ENCODE measurements at regions not wholly inside any gene's neighbourhood (a gene's known extent, or its start where the extent isn't known, plus 50 kb on each side); places are given as distances from the start of the nearest gene placed in this dataset.
"Not testable (repeated sequence)": the region's sequence is repeated elsewhere in the genome, so short reads cannot be mapped to it uniquely, and the experiment has no call there.

- Histone ChIP-seq H4K20me1 (ENCODE audit: control insufficient read depth, extremely low read depth, insufficient read depth, low read length) (no peaks in the 10 kb centered on the region), H3K36me3 (ENCODE audit: control insufficient read depth in 2 of 2, extremely low read depth in 1 of 2, insufficient read depth in 2 of 2, low read length in 2 of 2) (no peaks in the 10 kb centered on the region), H3K9me3 (ENCODE audit: control insufficient read depth, low read depth, low read length) (no peaks in the 10 kb centered on the region), H3K4me1 (ENCODE audit: control insufficient read depth, extremely low read depth, insufficient read depth, low read length) (no peaks in the 10 kb centered on the region), H3K27me3 (ENCODE audit: control insufficient read depth, extremely low read depth, insufficient read depth, low read length) (no peaks in the 10 kb centered on the region), H3K4me2 (ENCODE audit: control insufficient read depth, extremely low read depth, insufficient read depth, low read depth, low read length) (no peak overlapping the region), H2AFZ (ENCODE audit: control insufficient read depth, low read length) (no peak overlapping the region), H3K79me2 (ENCODE audit: control insufficient read depth, insufficient read depth, low read length) (no peaks in the 10 kb centered on the region), H3K9me1 (ENCODE audit: control insufficient read depth, extremely low read depth, insufficient read depth, low read length) (no peaks in the 10 kb centered on the region), H3K27ac (ENCODE audit: control insufficient read depth, insufficient read depth, low read length) (no peak overlapping the region), H3K9ac (ENCODE audit: control insufficient read depth, extremely low read depth, insufficient read depth, low read length) (no peak overlapping the region), H3K4me3 (ENCODE audit: control insufficient read depth in 2 of 3, extremely low read depth in 1 of 3, insufficient read depth in 2 of 3, low read depth in 1 of 3, low read length in 3 of 3) (no peak overlapping the region)
- dilution Hi-C loops (cut with MboI; ENCODE audit: extremely low pct_ligation_motif_present, low sequenced_read_pairs) = no loop called here
- DNase-seq (ENCODE audit: low read depth, low spot score) (no peak), FAIRE-seq (no peak)
- TF ChIP-seq EZH2 (IDR thresholded peaks at IDR 0.05; ENCODE audit: low read length) (no peak), CTCF (optimal IDR thresholded peaks at IDR 0.05 in 1 of 3, IDR thresholded peaks at IDR 0.05 in 1 of 3, conservative IDR thresholded peaks at IDR 0.05 in 1 of 3; ENCODE audit: extremely low read depth in 1 of 3, insufficient read depth in 2 of 3, low read length in 3 of 3) (no peak)
Measured at GRCh38 chr1:118290046-118290445, 105.0 kb upstream of the SPAG17 start.

GRCh38 chr1:118280656-118281055 lies 95.6 kb upstream of the SPAG17 start:
- H3K4me1 ChIP-seq (ENCODE audit: control insufficient read depth, extremely low read depth, insufficient read depth, low read length); H3K9ac ChIP-seq (ENCODE audit: control insufficient read depth, extremely low read depth, insufficient read depth, low read length); H3K27me3 ChIP-seq (ENCODE audit: control insufficient read depth, extremely low read depth, insufficient read depth, low read length); H3K79me2 ChIP-seq (ENCODE audit: control insufficient read depth, insufficient read depth, low read length); H3K4me2 ChIP-seq (ENCODE audit: control insufficient read depth, extremely low read depth, insufficient read depth, low read depth, low read length); H2AFZ ChIP-seq (ENCODE audit: control insufficient read depth, low read length); H3K36me3 ChIP-seq (ENCODE audit: control insufficient read depth in 2 of 2, extremely low read depth in 1 of 2, insufficient read depth in 2 of 2, low read length in 2 of 2); H3K4me3 ChIP-seq (ENCODE audit: control insufficient read depth in 2 of 3, extremely low read depth in 1 of 3, insufficient read depth in 2 of 3, low read depth in 1 of 3, low read length in 3 of 3); H3K9me1 ChIP-seq (ENCODE audit: control insufficient read depth, extremely low read depth, insufficient read depth, low read length); dilution Hi-C loops (cut with MboI; ENCODE audit: extremely low pct_ligation_motif_present, low sequenced_read_pairs); H4K20me1 ChIP-seq (ENCODE audit: control insufficient read depth, extremely low read depth, insufficient read depth, low read length); H3K27ac ChIP-seq (ENCODE audit: control insufficient read depth, insufficient read depth, low read length); DNase-seq (ENCODE audit: low read depth, low spot score); FAIRE-seq; H3K9me3 ChIP-seq (ENCODE audit: control insufficient read depth, low read depth, low read length): not testable (repeated sequence)

- no peaks in the 10 kb centered on the region for H3K4me1 ChIP-seq (ENCODE audit: control insufficient read depth, extremely low read depth, insufficient read depth, low read length)
- no peak overlapping the region for H3K4me2 ChIP-seq (ENCODE audit: control insufficient read depth, extremely low read depth, insufficient read depth, low read depth, low read length)
- dilution Hi-C loops (cut with MboI; ENCODE audit: extremely low pct_ligation_motif_present, low sequenced_read_pairs) = no loop called here
- H4K20me1 ChIP-seq (ENCODE audit: control insufficient read depth, extremely low read depth, insufficient read depth, low read length) = no peaks in the 10 kb centered on the region
- FAIRE-seq (no peak), DNase-seq (ENCODE audit: low read depth, low spot score) (no peak)
- TF ChIP-seq CTCF (optimal IDR thresholded peaks at IDR 0.05 in 1 of 3, IDR thresholded peaks at IDR 0.05 in 1 of 3, conservative IDR thresholded peaks at IDR 0.05 in 1 of 3; ENCODE audit: extremely low read depth in 1 of 3, insufficient read depth in 2 of 3, low read length in 3 of 3) (no peak), EZH2 (IDR thresholded peaks at IDR 0.05; ENCODE audit: low read length) (no peak)
- no peak overlapping the region for H3K4me3 ChIP-seq (ENCODE audit: control insufficient read depth in 2 of 3, extremely low read depth in 1 of 3, insufficient read depth in 2 of 3, low read depth in 1 of 3, low read length in 3 of 3)
- H3K79me2 ChIP-seq (ENCODE audit: control insufficient read depth, insufficient read depth, low read length) = no peaks in the 10 kb centered on the region
- no peak overlapping the region for H3K9ac ChIP-seq (ENCODE audit: control insufficient read depth, extremely low read depth, insufficient read depth, low read length)
- H2AFZ ChIP-seq (ENCODE audit: control insufficient read depth, low read length) = no peak overlapping the region
- no peaks in the 10 kb centered on the region for H3K36me3 ChIP-seq (ENCODE audit: control insufficient read depth in 2 of 2, extremely low read depth in 1 of 2, insufficient read depth in 2 of 2, low read length in 2 of 2)
- no peaks in the 10 kb centered on the region for H3K9me3 ChIP-seq (ENCODE audit: control insufficient read depth, low read depth, low read length)
- no peaks in the 10 kb centered on the region for H3K27me3 ChIP-seq (ENCODE audit: control insufficient read depth, extremely low read depth, insufficient read depth, low read length)
- H3K27ac ChIP-seq (ENCODE audit: control insufficient read depth, insufficient read depth, low read length) = no peak overlapping the region
- no peaks in the 10 kb centered on the region for H3K9me1 ChIP-seq (ENCODE audit: control insufficient read depth, extremely low read depth, insufficient read depth, low read length)
Measured at GRCh38 chr1:118275472-118276115, 90.6 kb upstream of the SPAG17 start.
